Large intestine (tissue), 3 donors: ENCODE measurements at regions not wholly inside any gene's neighbourhood (a gene's known extent, or its start where the extent isn't known, plus 50 kb on each side); places are given as distances from the start of the nearest gene placed in this dataset.
"Not testable (repeated sequence)": the region's sequence is repeated elsewhere in the genome, so short reads cannot be mapped to it uniquely, and the experiment has no call there.

Source experiments
- DNase-seq, 2 donors: peaks; one replicate each; pipeline versions ENCODE4 v3.0.0 to v3.0.0-alpha.2; 2013
- H3K27ac ChIP-seq: one replicate; pipeline ENCODE4 v1.5.1; 2013; ENCODE audit warnings: low read length
- H3K27me3 ChIP-seq: 2 replicates; pipeline ENCODE4 v1.6.1; 2013; ENCODE audit warnings: low read length; ENCODE audit not compliant: control insufficient read depth, insufficient read depth
- H3K36me3 ChIP-seq: 2 replicates; pipeline ENCODE4 v1.6.1; 2013; ENCODE audit warnings: low read length; ENCODE audit not compliant: control insufficient read depth, insufficient read depth
- H3K4me1 ChIP-seq: one replicate; pipeline ENCODE4 v1.6.1; 2013; ENCODE audit warnings: low read length; ENCODE audit not compliant: control insufficient read depth, insufficient read depth
- H3K4me3 ChIP-seq: one replicate; pipeline ENCODE4 v1.5.1; 2013; ENCODE audit warnings: low read length
- H3K9me3 ChIP-seq: one replicate; pipeline ENCODE4 v1.6.1; 2013; ENCODE audit warnings: mild to moderate bottlenecking, low read depth, low read length, moderate library complexity; ENCODE audit not compliant: control insufficient read depth
- whole genome bisulfite sequencing: methylation state at CpG from one replicate; pipeline ENCODE4 v1.1.5; 2013; ENCODE audit warnings: low lambda C conversion rate; ENCODE audit not compliant: insufficient coverage; 5-methylcytosine and 5-hydroxymethylcytosine counted together

GRCh38 chrX:88991583-88992132 is 244.6 kb downstream of the CPXCR1 start:
- Histone ChIP-seq H3K9me3 (no peaks in the 10 kb centered on the region), H3K4me3 (no peak overlapping the region), H3K27me3 (no peaks in the 10 kb centered on the region), H3K36me3 (no peaks in the 10 kb centered on the region), H3K27ac (no peak overlapping the region), H3K4me1 (no peaks in the 10 kb centered on the region)
- no peak for DNase-seq
- 60% methylated on average over 1 of the region's 7 CpGs for WGBS

GRCh38 chrX:89021964-89022363 is 274.9 kb downstream of the CPXCR1 start:
- no peaks in the 10 kb centered on the region for H3K27me3 ChIP-seq
- H3K4me1 ChIP-seq, result no peaks in the 10 kb centered on the region
- H3K4me3 ChIP-seq, result no peak overlapping the region
- H3K36me3 ChIP-seq, result no peaks in the 10 kb centered on the region
- no peaks in the 10 kb centered on the region for H3K9me3 ChIP-seq
- no peak for DNase-seq
- no peak overlapping the region for H3K27ac ChIP-seq

GRCh38 chrX:89033723-89034122 is 286.7 kb downstream of the CPXCR1 start:
- Histone ChIP-seq H3K4me3 (no peak overlapping the region), H3K9me3 (no peaks in the 10 kb centered on the region), H3K4me1 (no peaks in the 10 kb centered on the region), H3K27ac (no peak overlapping the region), H3K36me3 (no peaks in the 10 kb centered on the region), H3K27me3 (no peaks in the 10 kb centered on the region)
- WGBS, result no CpG with 5 or more reads among the region's 1 CpG
- no peak for DNase-seq

GRCh38 chrX:89034679-89035078 is 287.7 kb downstream of the CPXCR1 start:
- Histone ChIP-seq H3K36me3 (no peaks in the 10 kb centered on the region), H3K4me3 (no peak overlapping the region), H3K27me3 (no peaks in the 10 kb centered on the region), H3K4me1 (no peaks in the 10 kb centered on the region), H3K27ac (no peak overlapping the region), H3K9me3 (no peaks in the 10 kb centered on the region)
- no peak for DNase-seq
- no CpG with 5 or more reads among the region's 1 CpG for WGBS

GRCh38 chrX:89053223-89053622 is 306.2 kb downstream of the CPXCR1 start:
- no peak for DNase-seq
- no peaks in the 10 kb centered on the region for H3K4me1 ChIP-seq
- H3K27ac ChIP-seq, result no peak overlapping the region
- H3K27me3 ChIP-seq, result no peaks in the 10 kb centered on the region
- H3K9me3 ChIP-seq, result no peaks in the 10 kb centered on the region
- H3K36me3 ChIP-seq, result no peaks in the 10 kb centered on the region
- H3K4me3 ChIP-seq, result no peak overlapping the region

- H3K9me3 ChIP-seq, H3K36me3 ChIP-seq, H3K4me3 ChIP-seq, DNase-seq, H3K27me3 ChIP-seq, H3K27ac ChIP-seq, H3K4me1 ChIP-seq: not testable (repeated sequence)
- no CpG with 5 or more reads among the region's 7 CpGs for WGBS
Measured at GRCh38 chrX:89099587-89099986, 352.6 kb downstream of the CPXCR1 start.

GRCh38 chrX:89124985-89125384 is 378.0 kb downstream of the CPXCR1 start:
- no peak overlapping the region for H3K4me3 ChIP-seq
- H3K27ac ChIP-seq, result no peak overlapping the region
- no peaks in the 10 kb centered on the region for H3K27me3 ChIP-seq
- no peaks in the 10 kb centered on the region for H3K36me3 ChIP-seq
- H3K4me1 ChIP-seq, result no peaks in the 10 kb centered on the region
- no peaks in the 10 kb centered on the region for H3K9me3 ChIP-seq
- no peak for DNase-seq
